ENCODE measurements at regions not wholly inside any gene's neighbourhood (a gene's known extent, or its start where the extent isn't known, plus 50 kb on each side); places are given as distances from the start of the nearest gene placed in this dataset.
"Not testable (repeated sequence)": the region's sequence is repeated elsewhere in the genome, so short reads cannot be mapped to it uniquely, and the experiment has no call there.

GRCh38 chr11:13216019-13216710, 61.4 kb upstream of the BMAL1 start:
- no peak for TF ChIP-seq CTCF (conservative IDR thresholded peaks at IDR 0.05)
- H3K27ac ChIP-seq: no peak overlapping the region

- H3K27ac ChIP-seq: no peak overlapping the region
- TF ChIP-seq ZFX (IDR thresholded peaks at IDR 0.05) (no peak), CTCF (conservative IDR thresholded peaks at IDR 0.05) (no peak)
Measured at GRCh38 chr11:13216711-13217075, 60.9 kb upstream of the BMAL1 start.

GRCh38 chr11:13218685-13219084, 58.9 kb upstream of the BMAL1 start:
- H3K27ac ChIP-seq: not testable (repeated sequence)

GRCh38 chr11:13220148-13220547, 57.4 kb upstream of the BMAL1 start:
- TF ChIP-seq ZFX (IDR thresholded peaks at IDR 0.05): no peak

GRCh38 chr11:13221722-13222121, 55.9 kb upstream of the BMAL1 start:
- H3K27ac ChIP-seq: no peak overlapping the region
- no peak for TF ChIP-seq CTCF (conservative IDR thresholded peaks at IDR 0.05)
- no peak for TF ChIP-seq ZFX (IDR thresholded peaks at IDR 0.05)

More at GRCh38 chr11:13220148-13220547, 57.4 kb upstream of the BMAL1 start:
- no peak overlapping the region for H3K27ac ChIP-seq

- TF ChIP-seq CTCF (conservative IDR thresholded peaks at IDR 0.05) (no peak), ZFX (IDR thresholded peaks at IDR 0.05) (no peak)
- no peak overlapping the region for H3K27ac ChIP-seq
Measured at GRCh38 chr11:13222285-13222684, 55.3 kb upstream of the BMAL1 start.

- H3K27ac ChIP-seq: no peak overlapping the region
- TF ChIP-seq CTCF (conservative IDR thresholded peaks at IDR 0.05) (no peak), ZFX (IDR thresholded peaks at IDR 0.05) (no peak)
Measured at GRCh38 chr11:13223112-13223511, 54.5 kb upstream of the BMAL1 start.

- no peak overlapping the region for H3K27ac ChIP-seq
- TF ChIP-seq ZFX (IDR thresholded peaks at IDR 0.05): no peak
- TF ChIP-seq CTCF (conservative IDR thresholded peaks at IDR 0.05): no peak
Measured at GRCh38 chr11:13224324-13224723, 53.3 kb upstream of the BMAL1 start.
